Astrocyte (in vitro differentiated cells and primary cell): ENCODE measurements at regions not wholly inside any gene's neighbourhood (a gene's known extent, or its start where the extent isn't known, plus 50 kb on each side); places are given as distances from the start of the nearest gene placed in this dataset.

Experiments used
- DNase-seq: peaks from one replicate; pipeline ENCODE4 v3.0.0-alpha.2; 2010; ENCODE audit warnings: low read depth
- FAIRE-seq: peaks from 2 replicates; lab custom pipeline; 2011; peaks lifted over from hg19 to GRCh38; lab: Jason Lieb, UNC
- H2AFZ ChIP-seq: 2 replicates; pipeline ENCODE4 v1.6.0; 2012; ENCODE audit warnings: low read depth, low read length, inconsistent platforms
- H3K27ac ChIP-seq: 2 replicates; pipeline ENCODE4 v1.5.1; 2011; ENCODE audit warnings: low read depth, low read length, inconsistent platforms
- H3K27me3 ChIP-seq: 2 replicates; pipeline ENCODE4 v1.6.0; 2011; ENCODE audit warnings: low read length, inconsistent platforms; ENCODE audit not compliant: insufficient read depth
- H3K36me3 ChIP-seq: 2 replicates; pipeline ENCODE4 v1.5.1; 2011; ENCODE audit warnings: low read length, inconsistent platforms; ENCODE audit not compliant: insufficient read depth
- H3K4me1 ChIP-seq: 2 replicates; pipeline ENCODE4 v1.5.1; 2011; ENCODE audit warnings: low read length, inconsistent platforms; ENCODE audit not compliant: insufficient read depth
- H3K4me2 ChIP-seq: 2 replicates; pipeline ENCODE4 v1.6.0; 2012; ENCODE audit warnings: low read length, inconsistent platforms
- H3K4me3 ChIP-seq: 2 replicates; pipeline ENCODE4 v1.5.1; 2011; ENCODE audit warnings: low read depth, mild to moderate bottlenecking, low read length, inconsistent platforms; ENCODE audit not compliant: insufficient read depth
- H3K79me2 ChIP-seq: 2 replicates; pipeline ENCODE4 v1.6.0; 2012; ENCODE audit warnings: mild to moderate bottlenecking, low read length, inconsistent platforms; ENCODE audit not compliant: insufficient read depth
- H3K9ac ChIP-seq: 2 replicates; pipeline ENCODE4 v1.6.0; 2012; ENCODE audit warnings: mild to moderate bottlenecking, low read length, inconsistent platforms
- H3K9me3 ChIP-seq: 2 replicates; pipeline ENCODE4 v1.5.1; 2012; ENCODE audit warnings: low read depth, mild to moderate bottlenecking, low read length, inconsistent platforms; ENCODE audit not compliant: insufficient read depth
- H4K20me1 ChIP-seq: 2 replicates; pipeline ENCODE4 v1.6.0; 2012; ENCODE audit warnings: low read length, inconsistent platforms; ENCODE audit not compliant: insufficient read depth
- H3K27ac Mint-ChIP-seq: one replicate; pipeline ENCODE4 v1.8.0; 2021; ENCODE audit warnings: mild to moderate bottlenecking, mixed read lengths; ENCODE audit not compliant: unreplicated experiment
- H3K27me3 Mint-ChIP-seq: one replicate; pipeline ENCODE4 v1.8.0; 2021; ENCODE audit warnings: low read depth, mixed read lengths; ENCODE audit not compliant: unreplicated experiment
- H3K36me3 Mint-ChIP-seq: one replicate; pipeline ENCODE4 v1.8.0; 2021; ENCODE audit warnings: low read depth, mixed read lengths; ENCODE audit not compliant: unreplicated experiment
- H3K4me1 Mint-ChIP-seq: one replicate; pipeline ENCODE4 v1.8.0; 2021; ENCODE audit warnings: low read depth, mixed read lengths; ENCODE audit not compliant: unreplicated experiment
- H3K4me3 Mint-ChIP-seq: one replicate; pipeline ENCODE4 v1.8.0; 2021; ENCODE audit warnings: mild to moderate bottlenecking, moderate library complexity, mixed read lengths; ENCODE audit not compliant: unreplicated experiment
- H3K9me3 Mint-ChIP-seq: one replicate; pipeline ENCODE4 v1.8.0; 2021; ENCODE audit warnings: mild to moderate bottlenecking, mixed read lengths; ENCODE audit not compliant: unreplicated experiment
- CTCF ChIP-seq: IDR thresholded peaks from 2 replicates; pipeline ENCODE4 v1.5.1; 2011; ENCODE audit warnings: low read depth, mild to moderate bottlenecking, inconsistent platforms, low read length, moderate library complexity; ENCODE audit not compliant: insufficient read depth
- EZH2 ChIP-seq: IDR thresholded peaks from 2 replicates; pipeline ENCODE4 v1.6.1; 2012; ENCODE audit warnings: mild to moderate bottlenecking, low read length, inconsistent platforms; ENCODE audit not compliant: insufficient read depth

DNA sequence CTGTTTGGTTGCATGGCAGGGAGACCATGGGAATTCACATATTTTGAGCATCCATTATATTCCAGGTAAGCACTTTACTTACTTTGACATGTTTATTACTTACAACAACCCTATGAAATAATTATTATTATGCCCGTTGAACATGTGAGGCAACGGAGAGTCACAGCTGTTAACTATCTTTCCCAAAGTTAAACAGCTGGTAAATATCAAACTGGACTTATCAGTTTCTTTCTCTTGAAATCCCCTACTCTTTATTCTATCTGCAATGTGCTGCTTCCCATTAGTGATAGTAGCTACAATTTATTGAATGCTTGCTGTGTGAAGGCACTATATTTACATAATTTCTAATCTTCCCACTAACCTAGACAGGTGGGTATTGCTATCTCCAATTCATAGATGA lies 847.7 kb upstream of the MAP3K7 start:
- Mint-ChIP-seq H3K4me1 (peaks cover 3% of the 10 kb centered on the region), H3K36me3 (no peaks in the 10 kb centered on the region), H3K27me3 (no peaks in the 10 kb centered on the region), H3K4me3 (no peak overlapping the region), H3K9me3 (no peaks in the 10 kb centered on the region), H3K27ac (no peak overlapping the region)
- Histone ChIP-seq H4K20me1 (no peaks in the 10 kb centered on the region), H3K4me1 (peaks cover 10% of the 10 kb centered on the region), H3K9ac (no peak overlapping the region), H3K36me3 (no peaks in the 10 kb centered on the region), H3K4me2 (no peak overlapping the region), H3K27me3 (no peaks in the 10 kb centered on the region), H3K9me3 (no peaks in the 10 kb centered on the region), H2AFZ (no peak overlapping the region), H3K4me3 (no peak overlapping the region), H3K27ac (no peak overlapping the region), H3K79me2 (no peaks in the 10 kb centered on the region)
- DNase-seq (no peak), FAIRE-seq (no peak)
- TF ChIP-seq CTCF (no peak), EZH2 (no peak)

GRCh38 chr6:91433660-91434534 lies 847.0 kb upstream of the MAP3K7 start:
- no peak overlapping the region for H3K27ac ChIP-seq
- FAIRE-seq (no peak), DNase-seq (no peak)
- Mint-ChIP-seq H3K27me3 (no peaks in the 10 kb centered on the region), H3K4me1 (peaks cover 3% of the 10 kb centered on the region), H3K4me3 (no peak overlapping the region), H3K9me3 (no peaks in the 10 kb centered on the region), H3K36me3 (no peaks in the 10 kb centered on the region), H3K27ac (no peak overlapping the region)
- no peaks in the 10 kb centered on the region for H3K79me2 ChIP-seq
- no peaks in the 10 kb centered on the region for H4K20me1 ChIP-seq
- no peak overlapping the region for H3K9ac ChIP-seq
- H3K27me3 ChIP-seq = no peaks in the 10 kb centered on the region
- no peak overlapping the region for H3K4me3 ChIP-seq
- H3K36me3 ChIP-seq = no peaks in the 10 kb centered on the region
- no peak for TF ChIP-seq EZH2
- TF ChIP-seq CTCF = no peak
- H2AFZ ChIP-seq = peak overlapping the region; percentile 24
- H3K4me2 ChIP-seq = peak overlapping the region; percentile 16
- peaks cover 8% of the 10 kb centered on the region for H3K4me1 ChIP-seq
- H3K9me3 ChIP-seq = no peaks in the 10 kb centered on the region

DNA sequence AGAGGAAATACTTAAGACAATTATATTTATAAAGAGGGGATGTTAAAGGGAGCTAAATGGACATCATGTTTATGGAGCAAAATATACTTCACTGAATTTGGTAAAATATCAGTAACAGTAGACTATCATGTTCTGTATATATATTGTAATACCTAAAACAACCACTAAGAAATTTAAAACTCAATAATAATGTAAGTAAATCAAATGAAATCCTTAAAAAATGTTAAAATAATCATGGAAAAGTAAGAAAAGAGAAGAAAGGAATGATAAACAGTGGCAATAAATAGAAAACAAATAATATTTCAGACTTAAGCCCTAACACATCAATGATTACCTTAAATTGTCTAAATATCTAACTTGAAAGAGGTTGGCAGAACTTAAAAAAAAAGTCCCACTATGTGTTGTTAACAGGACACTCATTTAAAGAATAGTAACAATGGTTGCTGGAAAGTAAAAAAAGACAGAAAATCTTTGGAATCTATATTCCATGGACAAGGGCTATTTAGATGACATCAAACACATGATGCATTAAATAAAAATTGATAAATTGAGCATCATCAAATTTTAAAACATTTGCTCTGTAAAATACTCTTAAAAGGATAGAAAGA lies 842.2 kb upstream of the MAP3K7 start:
- Mint-ChIP-seq H3K27ac (no peak overlapping the region), H3K4me1 (peaks cover 2% of the 10 kb centered on the region), H3K4me3 (no peak overlapping the region), H3K27me3 (no peaks in the 10 kb centered on the region), H3K9me3 (no peaks in the 10 kb centered on the region), H3K36me3 (no peaks in the 10 kb centered on the region)
- Histone ChIP-seq H3K4me3 (no peak overlapping the region), H2AFZ (no peak overlapping the region), H3K4me2 (no peak overlapping the region), H4K20me1 (no peaks in the 10 kb centered on the region), H3K9me3 (no peaks in the 10 kb centered on the region), H3K79me2 (no peaks in the 10 kb centered on the region), H3K27ac (no peak overlapping the region), H3K27me3 (no peaks in the 10 kb centered on the region), H3K9ac (no peak overlapping the region), H3K4me1 (no peaks in the 10 kb centered on the region), H3K36me3 (no peaks in the 10 kb centered on the region)
- TF ChIP-seq CTCF (no peak), EZH2 (no peak)
- DNase-seq (no peak), FAIRE-seq (no peak)
